Activated B cell treated with CpG ODN at 0.5 μM for 24 hours (primary cell): ENCODE measurements at regions not wholly inside any gene's neighbourhood (a gene's known extent, or its start where the extent isn't known, plus 50 kb on each side); places are given as distances from the start of the nearest gene placed in this dataset.

Experiments
- ATAC-seq: fragments of 200-7000 bp; cut with Tn5 transposase; one replicate; pipeline ENCODE4 v1.10.0; 2021; ENCODE audit warnings: low read depth, mild to moderate bottlenecking, moderate library complexity
- CTCF ChIA-PET: fragments of 350-600 bp; sonication (Branson Sonifier 250); formaldehyde crosslinking; loops from one replicate; lab custom pipeline; 2021; ENCODE audit warnings: antibody characterized with exemption; lab: Charles Lee
- POLR2A ChIA-PET: fragments of 350-600 bp; sonication (Branson Sonifier 250); formaldehyde crosslinking; loops from one replicate; lab custom pipeline; 2021; ENCODE audit warnings: antibody characterized with exemption; lab: Charles Lee
- DNase-seq: peaks from one replicate; pipeline ENCODE4 v3.0.0; 2022
- H3K27ac Mint-ChIP-seq: one replicate; pipeline ENCODE4 v1.8.0; 2020; ENCODE audit warnings: mixed read lengths
- H3K27me3 Mint-ChIP-seq: one replicate; pipeline ENCODE4 v1.8.0; 2021; ENCODE audit warnings: mixed read lengths
- H3K36me3 Mint-ChIP-seq: one replicate; pipeline ENCODE4 v1.8.0; 2021; ENCODE audit warnings: low read depth, mixed read lengths
- H3K4me1 Mint-ChIP-seq: one replicate; pipeline ENCODE4 v1.8.0; 2021; ENCODE audit warnings: mixed read lengths
- H3K4me3 Mint-ChIP-seq: one replicate; pipeline ENCODE4 v1.8.0; 2020; ENCODE audit warnings: mild to moderate bottlenecking, mixed read lengths
- H3K9me3 Mint-ChIP-seq: one replicate; pipeline ENCODE4 v1.8.0; 2020; ENCODE audit warnings: mixed read lengths
- intact Hi-C: fragments of 100-400 bp; cut with micrococcal nuclease; formaldehyde crosslinking; loops from one replicate; pipeline ENCODE4 v1.15.1; 2024
- TF ChIP-seq, protein P1 (sequence below): fragments of 200-600 bp; IDR thresholded peaks from one replicate; pipeline ENCODE4 v1.8.0; 2022; ENCODE audit warnings: antibody characterized with exemption, mild to moderate bottlenecking

- intact Hi-C loops: no loop called here
- H3K36me3 Mint-ChIP-seq: no peaks in the 10 kb centered on the region
- no peak overlapping the region for H3K4me3 Mint-ChIP-seq
- no peaks in the 10 kb centered on the region for H3K9me3 Mint-ChIP-seq
- no peak for DNase-seq
- ChIA-PET CTCF (no interaction called here), POLR2A (no interaction called here)
- no peaks in the 10 kb centered on the region for H3K27me3 Mint-ChIP-seq
- ATAC-seq: no peak
- H3K27ac Mint-ChIP-seq: no peak overlapping the region
- no peaks in the 10 kb centered on the region for H3K4me1 Mint-ChIP-seq
- TF ChIP-seq, protein P1, sequence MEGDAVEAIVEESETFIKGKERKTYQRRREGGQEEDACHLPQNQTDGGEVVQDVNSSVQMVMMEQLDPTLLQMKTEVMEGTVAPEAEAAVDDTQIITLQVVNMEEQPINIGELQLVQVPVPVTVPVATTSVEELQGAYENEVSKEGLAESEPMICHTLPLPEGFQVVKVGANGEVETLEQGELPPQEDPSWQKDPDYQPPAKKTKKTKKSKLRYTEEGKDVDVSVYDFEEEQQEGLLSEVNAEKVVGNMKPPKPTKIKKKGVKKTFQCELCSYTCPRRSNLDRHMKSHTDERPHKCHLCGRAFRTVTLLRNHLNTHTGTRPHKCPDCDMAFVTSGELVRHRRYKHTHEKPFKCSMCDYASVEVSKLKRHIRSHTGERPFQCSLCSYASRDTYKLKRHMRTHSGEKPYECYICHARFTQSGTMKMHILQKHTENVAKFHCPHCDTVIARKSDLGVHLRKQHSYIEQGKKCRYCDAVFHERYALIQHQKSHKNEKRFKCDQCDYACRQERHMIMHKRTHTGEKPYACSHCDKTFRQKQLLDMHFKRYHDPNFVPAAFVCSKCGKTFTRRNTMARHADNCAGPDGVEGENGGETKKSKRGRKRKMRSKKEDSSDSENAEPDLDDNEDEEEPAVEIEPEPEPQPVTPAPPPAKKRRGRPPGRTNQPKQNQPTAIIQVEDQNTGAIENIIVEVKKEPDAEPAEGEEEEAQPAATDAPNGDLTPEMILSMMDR: no peak
Observed at GRCh38 chr5:27144456-27144855, 106.1 kb upstream of the CDH9 start.

GRCh38 chr5:27140831-27141230, 102.4 kb upstream of the CDH9 start:
- H3K27ac Mint-ChIP-seq: no peak overlapping the region
- no peaks in the 10 kb centered on the region for H3K4me1 Mint-ChIP-seq
- H3K27me3 Mint-ChIP-seq: no peaks in the 10 kb centered on the region
- ATAC-seq (no peak), DNase-seq (no peak)
- intact Hi-C loops: no loop called here
- TF ChIP-seq, protein P1: no peak
- POLR2A ChIA-PET: no interaction called here
- CTCF ChIA-PET: no interaction called here
- no peaks in the 10 kb centered on the region for H3K36me3 Mint-ChIP-seq
- H3K9me3 Mint-ChIP-seq: no peaks in the 10 kb centered on the region
- no peak overlapping the region for H3K4me3 Mint-ChIP-seq

DNA sequence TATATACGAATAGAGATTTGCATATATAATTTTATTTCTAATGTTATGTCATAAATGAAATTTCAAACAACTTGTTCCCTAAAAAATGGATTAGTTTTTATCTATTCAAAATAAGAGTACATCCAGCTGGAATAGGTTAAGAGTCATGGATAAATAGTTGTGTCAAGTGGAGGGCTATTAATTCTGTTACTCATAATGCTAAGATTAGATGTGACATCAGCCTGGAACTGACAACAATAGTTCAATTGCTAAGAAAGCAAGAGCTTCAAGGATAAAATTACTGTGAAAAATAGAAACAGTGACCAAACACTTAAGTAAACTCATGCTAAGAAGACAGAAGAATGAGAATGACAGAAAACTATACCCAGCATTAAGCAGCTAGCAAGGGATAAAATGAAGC, 92.2 kb upstream of the CDH9 start:
- TF ChIP-seq, protein P1: no peak
- CTCF ChIA-PET: no interaction called here

GRCh38 chr5:27129926-27130325, 91.5 kb upstream of the CDH9 start:
- no peaks in the 10 kb centered on the region for H3K4me1 Mint-ChIP-seq
- H3K27me3 Mint-ChIP-seq: no peaks in the 10 kb centered on the region
- H3K36me3 Mint-ChIP-seq: no peaks in the 10 kb centered on the region
- no peak overlapping the region for H3K4me3 Mint-ChIP-seq
- CTCF ChIA-PET: no interaction called here
- H3K9me3 Mint-ChIP-seq: peaks cover 2% of the 10 kb centered on the region
- intact Hi-C loops: no loop called here
- DNase-seq: no peak
- TF ChIP-seq, protein P1: no peak
- ATAC-seq: no peak
- POLR2A ChIA-PET: interaction anchor here (0.6 kb wide), 1 partner anchor 958 kb away, joined by 3 read pairs; no protein-coding TSS in a partner anchor
- no peak overlapping the region for H3K27ac Mint-ChIP-seq

More for the DNA sequence above, 92.2 kb upstream of the CDH9 start:
- intact Hi-C loops: no loop called here
- H3K4me3 Mint-ChIP-seq: no peak overlapping the region
- ATAC-seq (no peak), DNase-seq (no peak)
- no peak overlapping the region for H3K27ac Mint-ChIP-seq
- H3K36me3 Mint-ChIP-seq: no peaks in the 10 kb centered on the region
- H3K9me3 Mint-ChIP-seq: peaks cover 6% of the 10 kb centered on the region
- H3K4me1 Mint-ChIP-seq: no peaks in the 10 kb centered on the region
- POLR2A ChIA-PET: no interaction called here
- no peaks in the 10 kb centered on the region for H3K27me3 Mint-ChIP-seq

DNA sequence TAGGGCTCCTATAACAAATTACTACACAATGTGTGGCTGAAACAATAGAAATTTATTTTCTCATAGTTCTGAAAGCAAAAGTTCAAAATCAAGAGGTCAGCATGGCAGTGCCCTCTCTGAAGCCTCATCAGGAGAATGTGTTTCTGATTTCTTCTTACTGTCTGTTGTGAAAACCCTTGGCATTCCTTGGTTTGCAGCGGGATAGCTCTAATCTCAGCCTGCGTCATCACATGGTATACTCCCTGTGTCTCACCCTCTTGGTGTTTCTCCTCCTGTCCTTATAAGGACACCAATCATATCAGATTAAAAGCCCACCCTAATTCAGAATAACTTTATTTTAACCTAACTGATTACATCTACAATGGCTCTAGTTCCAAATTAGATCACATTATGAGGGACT, 87.5 kb upstream of the CDH9 start:
- Mint-ChIP-seq H3K4me3 (no peak overlapping the region), H3K27ac (no peak overlapping the region), H3K27me3 (no peaks in the 10 kb centered on the region), H3K4me1 (no peaks in the 10 kb centered on the region), H3K9me3 (peaks cover 2% of the 10 kb centered on the region), H3K36me3 (no peaks in the 10 kb centered on the region)
- TF ChIP-seq, protein P1: no peak
- DNase-seq (no peak), ATAC-seq (no peak)
- ChIA-PET POLR2A (no interaction called here), CTCF (no interaction called here)
- intact Hi-C loops: no loop called here
